Fibroblast of the aortic adventitia (primary cell): ENCODE measurements at regions not wholly inside any gene's neighbourhood (a gene's known extent, or its start where the extent isn't known, plus 50 kb on each side); places are given as distances from the start of the nearest gene placed in this dataset.
"Not testable (repeated sequence)": the region's sequence is repeated elsewhere in the genome, so short reads cannot be mapped to it uniquely, and the experiment has no call there.

Experiments used
- DNase-seq: peaks from one replicate; pipeline ENCODE4 v3.0.0-alpha.2; 2010; ENCODE audit warnings: low read depth
- H3K4me3 ChIP-seq: 2 replicates; pipeline ENCODE4 v1.5.1; 2011; ENCODE audit warnings: low read depth, mild to moderate bottlenecking, control low read depth, low read length, moderate library complexity
- CTCF ChIP-seq: IDR thresholded peaks from 2 replicates; pipeline ENCODE4 v1.5.1; 2011; ENCODE audit warnings: mild to moderate bottlenecking, low read length, control low read depth, inconsistent platforms; ENCODE audit not compliant: insufficient read depth

- TF ChIP-seq CTCF, result no peak
- no peak overlapping the region for H3K4me3 ChIP-seq
- no peak for DNase-seq
Measured at GRCh38 chr7:69428089-69428488, 170.2 kb upstream of the AUTS2 start.

GRCh38 chr7:69429911-69430383, 168.3 kb upstream of the AUTS2 start:
- TF ChIP-seq CTCF, result no peak
- peak; percentile 51 for DNase-seq
- H3K4me3 ChIP-seq, result no peak overlapping the region

GRCh38 chr7:69430384-69431021, 167.8 kb upstream of the AUTS2 start:
- no peak for TF ChIP-seq CTCF
- no peak overlapping the region for H3K4me3 ChIP-seq
- DNase-seq, result no peak

GRCh38 chr7:69431626-69432025, 166.6 kb upstream of the AUTS2 start:
- no peak for DNase-seq
- H3K4me3 ChIP-seq, result no peak overlapping the region
- no peak for TF ChIP-seq CTCF

GRCh38 chr7:69432276-69432675, 166.0 kb upstream of the AUTS2 start:
- not testable (repeated sequence) for DNase-seq, H3K4me3 ChIP-seq

- TF ChIP-seq CTCF, result no peak
- no peak overlapping the region for H3K4me3 ChIP-seq
- DNase-seq, result no peak
Measured at GRCh38 chr7:69433081-69433480, 165.2 kb upstream of the AUTS2 start.

- no peak overlapping the region for H3K4me3 ChIP-seq
- DNase-seq, result no peak
- TF ChIP-seq CTCF, result no peak
Measured at GRCh38 chr7:69434398-69434815, 163.9 kb upstream of the AUTS2 start.
